GM23338 (cell line): ENCODE measurements at regions not wholly inside any gene's neighbourhood (a gene's known extent, or its start where the extent isn't known, plus 50 kb on each side); places are given as distances from the start of the nearest gene placed in this dataset.

ENCODE experiments used
- ATAC-seq: fragments of 200-7000 bp; cut with Tn5 transposase; 3 replicates; pipeline ENCODE4 v1.9.1; 2020
- DNase-seq: peaks from one replicate; pipeline ENCODE4 v3.0.0-alpha.2; 2015; ENCODE audit warnings: low spot score
- H2AFZ ChIP-seq: fragments of 200-600 bp; sonication (generic); 2 replicates; pipeline ENCODE4 v1.8.0; 2016; ENCODE audit warnings: antibody characterized with exemption, mild to moderate bottlenecking, moderate library complexity
- H3F3A ChIP-seq: fragments of 200-600 bp; sonication (generic); replicated peaks from 2 replicates; pipeline ENCODE4 v1.8.0; 2017; ENCODE audit warnings: antibody characterized with exemption, mixed run types, low read depth
- H3K27ac ChIP-seq: fragments of 200-600 bp; sonication (generic); 2 replicates; pipeline ENCODE4 v1.6.1; 2016; ENCODE audit warnings: low read depth
- H3K27me3 ChIP-seq: fragments of 200-600 bp; sonication (generic); 2 replicates; pipeline ENCODE4 v1.8.0; 2016; ENCODE audit warnings: mild to moderate bottlenecking, mixed run types, moderate library complexity; ENCODE audit not compliant: insufficient read depth
- H3K36me3 ChIP-seq: fragments of 200-600 bp; sonication (generic); 2 replicates; pipeline ENCODE4 v1.8.0; 2016; ENCODE audit warnings: mild to moderate bottlenecking; ENCODE audit not compliant: insufficient read depth
- H3K4me1 ChIP-seq: fragments of 200-600 bp; sonication (generic); 2 replicates; pipeline ENCODE4 v1.8.0; 2016; ENCODE audit warnings: mild to moderate bottlenecking, moderate library complexity; ENCODE audit not compliant: insufficient read depth
- H3K4me2 ChIP-seq: fragments of 200-600 bp; sonication (generic); 2 replicates; pipeline ENCODE4 v1.7.1; 2017; ENCODE audit warnings: mixed run types
- H3K4me3 ChIP-seq: fragments of 200-600 bp; sonication (generic); 2 replicates; pipeline ENCODE4 v1.6.1; 2016; ENCODE audit warnings: mixed run types
- H3K79me2 ChIP-seq: fragments of 200-600 bp; sonication (generic); replicated peaks from 2 replicates; pipeline ENCODE4 v1.8.0; 2017; ENCODE audit warnings: mild to moderate bottlenecking; ENCODE audit not compliant: insufficient read depth
- H3K9me2 ChIP-seq: fragments of 200-600 bp; sonication (generic); 2 replicates; pipeline ENCODE4 v1.8.0; 2017; ENCODE audit not compliant: insufficient read depth
- H4K20me1 ChIP-seq: fragments of 200-600 bp; sonication (generic); replicated peaks from 2 replicates; pipeline ENCODE4 v1.8.0; 2017; ENCODE audit warnings: mild to moderate bottlenecking; ENCODE audit not compliant: insufficient read depth
- H3K27ac Mint-ChIP-seq: 2 replicates; pipeline ENCODE4 v1.8.0; 2020; ENCODE audit warnings: inconsistent platforms, mild to moderate bottlenecking, moderate library complexity, mixed read lengths
- H3K27me3 Mint-ChIP-seq: 3 replicates; pipeline ENCODE4 v1.8.0; 2022; ENCODE audit warnings: low read depth, mild to moderate bottlenecking, moderate library complexity, mixed read lengths, inconsistent platforms; ENCODE audit not compliant: insufficient read depth, poor library complexity
- H3K36me3 Mint-ChIP-seq: 3 replicates; pipeline ENCODE4 v1.8.0; 2021; ENCODE audit warnings: low read depth, mild to moderate bottlenecking, inconsistent platforms, moderate library complexity, mixed read lengths
- H3K4me1 Mint-ChIP-seq: 3 replicates; pipeline ENCODE4 v1.8.0; 2020; ENCODE audit warnings: mild to moderate bottlenecking, inconsistent platforms, mixed read lengths
- H3K4me3 Mint-ChIP-seq: 3 replicates; pipeline ENCODE4 v1.8.0; 2021; ENCODE audit warnings: moderate library complexity, mild to moderate bottlenecking, inconsistent platforms, mixed read lengths
- H3K9me3 Mint-ChIP-seq: 3 replicates; pipeline ENCODE4 v1.8.0; 2020; ENCODE audit warnings: moderate library complexity, mild to moderate bottlenecking, inconsistent platforms, mixed read lengths
- CREB1 ChIP-seq: fragments of 250-450 bp; sonication (Bioruptor Pico); IDR thresholded peaks from 2 replicates; pipeline ENCODE4 v1.5.0; 2020; ENCODE audit warnings: low read depth, mild to moderate bottlenecking, moderate library complexity
- STAT1 ChIP-seq: IDR thresholded peaks from one replicate; pipeline ENCODE4 v1.6.1; 2016; ENCODE audit warnings: antibody characterized with exemption; ENCODE audit not compliant: unreplicated experiment
- ZNF114 ChIP-seq: fragments of 250-450 bp; sonication (Bioruptor Pico); IDR thresholded peaks from 2 replicates; pipeline ENCODE4 v1.5.0; 2020; ENCODE audit warnings: mild to moderate bottlenecking, moderate library complexity
- TF ChIP-seq, protein P1 (sequence below), 2 experiments: fragments of 200-600 bp in 1 of 2; sonication (generic) in 1 of 2; conservative IDR thresholded peaks; 2 replicates each; pipeline versions ENCODE4 v1.5.1 to v1.6.1; 2016 to 2017; ENCODE audit warnings: antibody characterized with exemption in 2 of 2, low read depth in 2 of 2, mild to moderate bottlenecking in 2 of 2, moderate library complexity in 1 of 2
- TF ChIP-seq, protein P2 (sequence below): fragments of 250-450 bp; sonication (Bioruptor Pico); IDR thresholded peaks from 2 replicates; pipeline ENCODE4 v1.5.0; 2020; ENCODE audit warnings: mild to moderate bottlenecking, moderate library complexity

GRCh38 chr14:95808371-95808770 is 68.3 kb upstream of the TUNAR start:
- no peak overlapping the region for H3K4me2 ChIP-seq
- H3K27ac ChIP-seq: no peak overlapping the region
- no peak overlapping the region for H3K27ac Mint-ChIP-seq
- H3F3A ChIP-seq: no peaks in the 10 kb centered on the region
- peaks cover 21% of the 10 kb centered on the region for H3K9me3 Mint-ChIP-seq
- H3K36me3 ChIP-seq: no peaks in the 10 kb centered on the region
- H3K79me2 ChIP-seq: no peaks in the 10 kb centered on the region
- no peaks in the 10 kb centered on the region; the same call in none of the 2 replicates for H3K9me2 ChIP-seq
- no peaks in the 10 kb centered on the region for H3K27me3 ChIP-seq
- H3K27me3 Mint-ChIP-seq: peaks cover 9% of the 10 kb centered on the region
- H2AFZ ChIP-seq: no peak overlapping the region
- no peak for ATAC-seq
- DNase-seq: no peak
- no peak overlapping the region for H3K4me3 ChIP-seq
- H3K36me3 Mint-ChIP-seq: no peaks in the 10 kb centered on the region; the same call in 2 of the 3 replicates
- no peaks in the 10 kb centered on the region for H3K4me1 Mint-ChIP-seq
- no peak for TF ChIP-seq ZNF114
- TF ChIP-seq, protein P1, sequence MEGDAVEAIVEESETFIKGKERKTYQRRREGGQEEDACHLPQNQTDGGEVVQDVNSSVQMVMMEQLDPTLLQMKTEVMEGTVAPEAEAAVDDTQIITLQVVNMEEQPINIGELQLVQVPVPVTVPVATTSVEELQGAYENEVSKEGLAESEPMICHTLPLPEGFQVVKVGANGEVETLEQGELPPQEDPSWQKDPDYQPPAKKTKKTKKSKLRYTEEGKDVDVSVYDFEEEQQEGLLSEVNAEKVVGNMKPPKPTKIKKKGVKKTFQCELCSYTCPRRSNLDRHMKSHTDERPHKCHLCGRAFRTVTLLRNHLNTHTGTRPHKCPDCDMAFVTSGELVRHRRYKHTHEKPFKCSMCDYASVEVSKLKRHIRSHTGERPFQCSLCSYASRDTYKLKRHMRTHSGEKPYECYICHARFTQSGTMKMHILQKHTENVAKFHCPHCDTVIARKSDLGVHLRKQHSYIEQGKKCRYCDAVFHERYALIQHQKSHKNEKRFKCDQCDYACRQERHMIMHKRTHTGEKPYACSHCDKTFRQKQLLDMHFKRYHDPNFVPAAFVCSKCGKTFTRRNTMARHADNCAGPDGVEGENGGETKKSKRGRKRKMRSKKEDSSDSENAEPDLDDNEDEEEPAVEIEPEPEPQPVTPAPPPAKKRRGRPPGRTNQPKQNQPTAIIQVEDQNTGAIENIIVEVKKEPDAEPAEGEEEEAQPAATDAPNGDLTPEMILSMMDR (conservative IDR thresholded peaks at IDR 0.05; ENCODE audit: low read depth in 2 of 2): no peak
- TF ChIP-seq CREB1 (CRISPR knock-in tag): no peak
- H3K4me1 ChIP-seq: no peaks in the 10 kb centered on the region
- H4K20me1 ChIP-seq: no peaks in the 10 kb centered on the region
- H3K4me3 Mint-ChIP-seq: no peak overlapping the region

DNA sequence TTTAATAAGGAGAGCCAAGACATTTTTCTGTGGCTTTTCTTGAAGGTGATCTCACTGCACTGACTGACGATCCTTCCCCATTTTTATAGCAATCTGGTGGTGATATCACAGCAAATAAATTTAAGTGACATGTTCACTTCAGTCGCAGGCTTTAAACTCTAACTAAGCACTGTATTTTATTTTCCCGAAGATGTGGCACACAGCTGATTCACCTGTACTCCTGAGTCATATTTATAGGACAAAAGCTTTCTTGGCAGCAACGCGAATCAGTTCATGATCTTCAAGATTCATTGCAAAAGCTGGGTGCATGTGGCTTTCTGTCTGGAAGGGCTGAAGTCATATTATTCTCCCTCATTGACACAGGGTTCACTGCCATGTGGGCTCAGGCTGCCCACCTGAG is 79.8 kb upstream of the TUNAR start:
- Histone ChIP-seq H3K9me2 (peaks cover 10% of the 10 kb centered on the region), H3K79me2 (no peaks in the 10 kb centered on the region), H3K36me3 (no peaks in the 10 kb centered on the region), H3F3A (no peaks in the 10 kb centered on the region), H3K27ac (no peak overlapping the region), H3K4me2 (no peak overlapping the region), H3K4me3 (no peak overlapping the region), H3K27me3 (no peaks in the 10 kb centered on the region), H4K20me1 (no peaks in the 10 kb centered on the region), H3K4me1 (no peaks in the 10 kb centered on the region), H2AFZ (no peak overlapping the region)
- no peaks in the 10 kb centered on the region for H3K36me3 Mint-ChIP-seq
- H3K27ac Mint-ChIP-seq: no peak overlapping the region
- DNase-seq (no peak), ATAC-seq (no peak)
- no peak overlapping the region for H3K4me3 Mint-ChIP-seq
- peaks cover 10% of the 10 kb centered on the region; the same call in 2 of the 3 replicates for H3K4me1 Mint-ChIP-seq
- H3K9me3 Mint-ChIP-seq: no peaks in the 10 kb centered on the region
- H3K27me3 Mint-ChIP-seq: peaks cover 3% of the 10 kb centered on the region
- TF ChIP-seq STAT1 (no peak), CREB1 (CRISPR knock-in tag) (no peak)
- TF ChIP-seq, protein P2, sequence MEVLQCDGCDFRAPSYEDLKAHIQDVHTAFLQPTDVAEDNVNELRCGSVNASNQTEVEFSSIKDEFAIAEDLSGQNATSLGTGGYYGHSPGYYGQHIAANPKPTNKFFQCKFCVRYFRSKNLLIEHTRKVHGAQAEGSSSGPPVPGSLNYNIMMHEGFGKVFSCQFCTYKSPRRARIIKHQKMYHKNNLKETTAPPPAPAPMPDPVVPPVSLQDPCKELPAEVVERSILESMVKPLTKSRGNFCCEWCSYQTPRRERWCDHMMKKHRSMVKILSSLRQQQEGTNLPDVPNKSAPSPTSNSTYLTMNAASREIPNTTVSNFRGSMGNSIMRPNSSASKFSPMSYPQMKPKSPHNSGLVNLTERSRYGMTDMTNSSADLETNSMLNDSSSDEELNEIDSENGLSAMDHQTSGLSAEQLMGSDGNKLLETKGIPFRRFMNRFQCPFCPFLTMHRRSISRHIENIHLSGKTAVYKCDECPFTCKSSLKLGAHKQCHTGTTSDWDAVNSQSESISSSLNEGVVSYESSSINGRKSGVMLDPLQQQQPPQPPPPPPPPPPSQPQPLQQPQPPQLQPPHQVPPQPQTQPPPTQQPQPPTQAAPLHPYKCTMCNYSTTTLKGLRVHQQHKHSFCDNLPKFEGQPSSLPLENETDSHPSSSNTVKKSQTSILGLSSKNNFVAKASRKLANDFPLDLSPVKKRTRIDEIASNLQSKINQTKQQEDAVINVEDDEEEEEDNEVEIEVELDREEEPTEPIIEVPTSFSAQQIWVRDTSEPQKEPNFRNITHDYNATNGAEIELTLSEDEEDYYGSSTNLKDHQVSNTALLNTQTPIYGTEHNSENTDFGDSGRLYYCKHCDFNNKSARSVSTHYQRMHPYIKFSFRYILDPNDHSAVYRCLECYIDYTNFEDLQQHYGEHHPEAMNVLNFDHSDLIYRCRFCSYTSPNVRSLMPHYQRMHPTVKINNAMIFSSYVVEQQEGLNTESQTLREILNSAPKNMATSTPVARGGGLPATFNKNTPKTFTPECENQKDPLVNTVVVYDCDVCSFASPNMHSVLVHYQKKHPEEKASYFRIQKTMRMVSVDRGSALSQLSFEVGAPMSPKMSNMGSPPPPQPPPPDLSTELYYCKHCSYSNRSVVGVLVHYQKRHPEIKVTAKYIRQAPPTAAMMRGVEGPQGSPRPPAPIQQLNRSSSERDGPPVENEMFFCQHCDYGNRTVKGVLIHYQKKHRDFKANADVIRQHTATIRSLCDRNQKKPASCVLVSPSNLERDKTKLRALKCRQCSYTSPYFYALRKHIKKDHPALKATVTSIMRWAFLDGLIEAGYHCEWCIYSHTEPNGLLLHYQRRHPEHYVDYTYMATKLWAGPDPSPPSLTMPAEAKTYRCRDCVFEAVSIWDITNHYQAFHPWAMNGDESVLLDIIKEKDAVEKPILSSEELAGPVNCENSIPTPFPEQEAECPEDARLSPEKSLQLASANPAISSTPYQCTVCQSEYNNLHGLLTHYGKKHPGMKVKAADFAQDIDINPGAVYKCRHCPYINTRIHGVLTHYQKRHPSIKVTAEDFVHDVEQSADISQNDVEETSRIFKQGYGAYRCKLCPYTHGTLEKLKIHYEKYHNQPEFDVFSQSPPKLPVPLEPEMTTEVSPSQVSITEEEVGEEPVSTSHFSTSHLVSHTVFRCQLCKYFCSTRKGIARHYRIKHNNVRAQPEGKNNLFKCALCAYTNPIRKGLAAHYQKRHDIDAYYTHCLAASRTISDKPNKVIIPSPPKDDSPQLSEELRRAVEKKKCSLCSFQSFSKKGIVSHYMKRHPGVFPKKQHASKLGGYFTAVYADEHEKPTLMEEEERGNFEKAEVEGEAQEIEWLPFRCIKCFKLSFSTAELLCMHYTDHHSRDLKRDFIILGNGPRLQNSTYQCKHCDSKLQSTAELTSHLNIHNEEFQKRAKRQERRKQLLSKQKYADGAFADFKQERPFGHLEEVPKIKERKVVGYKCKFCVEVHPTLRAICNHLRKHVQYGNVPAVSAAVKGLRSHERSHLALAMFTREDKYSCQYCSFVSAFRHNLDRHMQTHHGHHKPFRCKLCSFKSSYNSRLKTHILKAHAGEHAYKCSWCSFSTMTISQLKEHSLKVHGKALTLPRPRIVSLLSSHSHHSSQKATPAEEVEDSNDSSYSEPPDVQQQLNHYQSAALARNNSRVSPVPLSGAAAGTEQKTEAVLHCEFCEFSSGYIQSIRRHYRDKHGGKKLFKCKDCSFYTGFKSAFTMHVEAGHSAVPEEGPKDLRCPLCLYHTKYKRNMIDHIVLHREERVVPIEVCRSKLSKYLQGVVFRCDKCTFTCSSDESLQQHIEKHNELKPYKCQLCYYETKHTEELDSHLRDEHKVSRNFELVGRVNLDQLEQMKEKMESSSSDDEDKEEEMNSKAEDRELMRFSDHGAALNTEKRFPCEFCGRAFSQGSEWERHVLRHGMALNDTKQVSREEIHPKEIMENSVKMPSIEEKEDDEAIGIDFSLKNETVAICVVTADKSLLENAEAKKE (CRISPR knock-in tag): no peak
